ENCODE measurements at regions not wholly inside any gene's neighbourhood (a gene's known extent, or its start where the extent isn't known, plus 50 kb on each side); places are given as distances from the start of the nearest gene placed in this dataset.

- Mint-ChIP-seq H3K4me3 (ENCODE audit: low read depth) (no peak overlapping the region), H3K36me3 (ENCODE audit: low read depth) (no peaks in the 10 kb centered on the region), H3K9me3 (no peaks in the 10 kb centered on the region), H3K4me1 (ENCODE audit: low read depth) (no peaks in the 10 kb centered on the region), H3K27me3 (ENCODE audit: low read depth) (no peaks in the 10 kb centered on the region), H3K27ac (no peak overlapping the region)
- DNase-seq (ENCODE audit: low spot score), result no peak
- intact Hi-C loops (cut with micrococcal nuclease), result no loop called here
Observed at GRCh38 chr7:112858838-112859237, 68.6 kb upstream of the TMEM168 start.

GRCh38 chr7:112855227-112855626 is 65.0 kb upstream of the TMEM168 start:
- DNase-seq (ENCODE audit: low spot score), result no peak
- no peaks in the 10 kb centered on the region for H3K9me3 Mint-ChIP-seq

GRCh38 chr7:112854169-112854568 is 64.0 kb upstream of the TMEM168 start:
- Mint-ChIP-seq H3K4me1 (ENCODE audit: low read depth) (no peaks in the 10 kb centered on the region), H3K27me3 (ENCODE audit: low read depth) (no peaks in the 10 kb centered on the region), H3K27ac (no peak overlapping the region), H3K36me3 (ENCODE audit: low read depth) (no peaks in the 10 kb centered on the region), H3K4me3 (ENCODE audit: low read depth) (no peak overlapping the region), H3K9me3 (no peaks in the 10 kb centered on the region)
- intact Hi-C loops (cut with micrococcal nuclease), result no loop called here
- DNase-seq (ENCODE audit: low spot score), result no peak

More at GRCh38 chr7:112855227-112855626, 65.0 kb upstream of the TMEM168 start:
- H3K4me1 Mint-ChIP-seq (ENCODE audit: low read depth), result no peaks in the 10 kb centered on the region
- H3K27ac Mint-ChIP-seq, result no peak overlapping the region
- H3K27me3 Mint-ChIP-seq (ENCODE audit: low read depth), result no peaks in the 10 kb centered on the region
- intact Hi-C loops (cut with micrococcal nuclease), result no loop called here
- H3K36me3 Mint-ChIP-seq (ENCODE audit: low read depth), result no peaks in the 10 kb centered on the region
- no peak overlapping the region for H3K4me3 Mint-ChIP-seq (ENCODE audit: low read depth)

GRCh38 chr7:112853422-112853821 is 63.2 kb upstream of the TMEM168 start:
- Mint-ChIP-seq H3K27me3 (ENCODE audit: low read depth) (no peaks in the 10 kb centered on the region), H3K9me3 (no peaks in the 10 kb centered on the region), H3K36me3 (ENCODE audit: low read depth) (no peaks in the 10 kb centered on the region), H3K27ac (no peak overlapping the region), H3K4me3 (ENCODE audit: low read depth) (no peak overlapping the region), H3K4me1 (ENCODE audit: low read depth) (no peaks in the 10 kb centered on the region)
- DNase-seq (ENCODE audit: low spot score), result no peak
- intact Hi-C loops (cut with micrococcal nuclease), result no loop called here

- H3K4me1 Mint-ChIP-seq (ENCODE audit: low read depth), result peaks cover 4% of the 10 kb centered on the region
Observed at GRCh38 chr7:112843151-112843550, 53.0 kb upstream of the TMEM168 start.

More at GRCh38 chr7:112843151-112843550, 53.0 kb upstream of the TMEM168 start:
- intact Hi-C loops (cut with micrococcal nuclease), result no loop called here
- Mint-ChIP-seq H3K27me3 (ENCODE audit: low read depth) (no peaks in the 10 kb centered on the region), H3K9me3 (no peaks in the 10 kb centered on the region), H3K27ac (no peak overlapping the region), H3K36me3 (ENCODE audit: low read depth) (no peaks in the 10 kb centered on the region), H3K4me3 (ENCODE audit: low read depth) (no peak overlapping the region)
- DNase-seq (ENCODE audit: low spot score), result no peak
